GM18499 (cell line): ENCODE measurements at regions not wholly inside any gene's neighbourhood (a gene's known extent, or its start where the extent isn't known, plus 50 kb on each side); places are given as distances from the start of the nearest gene placed in this dataset.
A peak's percentile ranks its signal among the peaks of the same experiment; 100 is the strongest.
"Not testable (repeated sequence)": the region's sequence is repeated elsewhere in the genome, so short reads cannot be mapped to it uniquely, and the experiment has no call there.

Experiments used
- ATAC-seq: cut with Tn5 transposase; IDR thresholded peaks from one replicate; pipeline ENCODE4 v1.9.1; 2021; ENCODE audit warnings: moderate number of reproducible peaks; ENCODE audit not compliant: insufficient read depth, unreplicated experiment

- no peak for ATAC-seq
These were observed 240.4 kb upstream of the AFF2 start for GRCh38 chrX:148259990-148260389.

- no peak for ATAC-seq
These were observed 234.6 kb upstream of the AFF2 start for GRCh38 chrX:148265829-148266228.

- no peak for ATAC-seq
These were observed 231.7 kb upstream of the AFF2 start for GRCh38 chrX:148268673-148269072.

- ATAC-seq: no peak
These were observed 230.9 kb upstream of the AFF2 start for GRCh38 chrX:148269513-148269912.

- no peak for ATAC-seq
These were observed 229.9 kb upstream of the AFF2 start for GRCh38 chrX:148270499-148270898.

GRCh38 chrX:148271263-148271662, 229.2 kb upstream of the AFF2 start:
- no peak for ATAC-seq

- ATAC-seq: no peak
These were observed 218.5 kb upstream of the AFF2 start for GRCh38 chrX:148281920-148282319.

- no peak for ATAC-seq
These were observed 217.9 kb upstream of the AFF2 start for GRCh38 chrX:148282504-148282903.

- ATAC-seq: no peak
These were observed 216.4 kb upstream of the AFF2 start for GRCh38 chrX:148284056-148284455.

GRCh38 chrX:148284821-148285220, 215.6 kb upstream of the AFF2 start:
- no peak for ATAC-seq

- no peak for ATAC-seq
These were observed 212.0 kb upstream of the AFF2 start for GRCh38 chrX:148288451-148288850.

- ATAC-seq: no peak
These were observed 210.4 kb upstream of the AFF2 start for GRCh38 chrX:148290041-148290440.

- ATAC-seq: no peak
These were observed 209.5 kb upstream of the AFF2 start for GRCh38 chrX:148290931-148291330.

GRCh38 chrX:148298737-148299136, 201.7 kb upstream of the AFF2 start:
- ATAC-seq: no peak

GRCh38 chrX:148305214-148305613, 195.2 kb upstream of the AFF2 start:
- not testable (repeated sequence) for ATAC-seq

GRCh38 chrX:148309413-148309812, 191.0 kb upstream of the AFF2 start:
- no peak for ATAC-seq

- peak; percentile 81 for ATAC-seq
These were observed 189.8 kb upstream of the AFF2 start for GRCh38 chrX:148310426-148311165.

- no peak for ATAC-seq
These were observed 188.9 kb upstream of the AFF2 start for GRCh38 chrX:148311544-148311943.

GRCh38 chrX:148314876-148315275, 185.5 kb upstream of the AFF2 start:
- ATAC-seq: no peak

GRCh38 chrX:148316446-148316845, 184.0 kb upstream of the AFF2 start:
- no peak for ATAC-seq

- no peak for ATAC-seq
These were observed 177.5 kb upstream of the AFF2 start for GRCh38 chrX:148322906-148323305.

GRCh38 chrX:148333989-148334388, 166.4 kb upstream of the AFF2 start:
- ATAC-seq: no peak
